GM06990 (cell line): ENCODE measurements at regions not wholly inside any gene's neighbourhood (a gene's known extent, or its start where the extent isn't known, plus 50 kb on each side); places are given as distances from the start of the nearest gene placed in this dataset.

Experiments
- DNase-seq: peaks from one replicate; pipeline ENCODE4 v3.0.0-alpha.2; 2011; ENCODE audit not compliant: insufficient read length; ENCODE audit errors: extremely low read depth
- H3K27me3 ChIP-seq: replicated peaks from 2 replicates; pipeline ENCODE4 v1.6.0; 2011; ENCODE audit warnings: low read length; ENCODE audit not compliant: control insufficient read depth, insufficient read depth
- H3K36me3 ChIP-seq: 2 replicates; pipeline ENCODE4 v1.5.1; 2011; ENCODE audit warnings: low read length; ENCODE audit not compliant: control insufficient read depth, insufficient read depth
- H3K4me3 ChIP-seq: replicated peaks from 2 replicates; pipeline ENCODE4 v1.5.1; 2011; ENCODE audit warnings: low read depth, mild to moderate bottlenecking, control low read depth, low read length
- CTCF ChIP-seq: IDR thresholded peaks from 2 replicates; pipeline ENCODE4 v1.5.1; 2011; ENCODE audit warnings: low read length, control low read depth, mild to moderate bottlenecking, inconsistent platforms; ENCODE audit not compliant: insufficient read depth, poor library complexity, severe bottlenecking

- DNase-seq, result no peak
- Histone ChIP-seq H3K27me3 (no peaks in the 10 kb centered on the region), H3K4me3 (no peak overlapping the region), H3K36me3 (no peaks in the 10 kb centered on the region)
- no peak for TF ChIP-seq CTCF
These were observed 1191.1 kb upstream of the MIR17HG start for GRCh38 chr13:90156390-90156789.

GRCh38 chr13:90168953-90169352, 1178.5 kb upstream of the MIR17HG start:
- no peak for DNase-seq
- H3K27me3 ChIP-seq, result no peaks in the 10 kb centered on the region
- no peak for TF ChIP-seq CTCF
- no peaks in the 10 kb centered on the region for H3K36me3 ChIP-seq
- H3K4me3 ChIP-seq, result no peak overlapping the region

GRCh38 chr13:90170208-90170607, 1177.3 kb upstream of the MIR17HG start:
- Histone ChIP-seq H3K27me3 (no peaks in the 10 kb centered on the region), H3K4me3 (no peak overlapping the region), H3K36me3 (no peaks in the 10 kb centered on the region)
- no peak for TF ChIP-seq CTCF
- DNase-seq, result no peak

GRCh38 chr13:90171649-90172048, 1175.8 kb upstream of the MIR17HG start:
- no peak for TF ChIP-seq CTCF
- Histone ChIP-seq H3K36me3 (no peaks in the 10 kb centered on the region), H3K27me3 (no peaks in the 10 kb centered on the region), H3K4me3 (no peak overlapping the region)
- DNase-seq, result no peak

GRCh38 chr13:90177512-90177911, 1170.0 kb upstream of the MIR17HG start:
- Histone ChIP-seq H3K4me3 (no peak overlapping the region), H3K27me3 (no peaks in the 10 kb centered on the region), H3K36me3 (no peaks in the 10 kb centered on the region)
- no peak for TF ChIP-seq CTCF
- no peak for DNase-seq

GRCh38 chr13:90184355-90184754, 1163.1 kb upstream of the MIR17HG start:
- no peak for TF ChIP-seq CTCF
- Histone ChIP-seq H3K4me3 (no peak overlapping the region), H3K36me3 (no peaks in the 10 kb centered on the region), H3K27me3 (no peaks in the 10 kb centered on the region)
- no peak for DNase-seq
